ENCODE measurements at regions not wholly inside any gene's neighbourhood (a gene's known extent, or its start where the extent isn't known, plus 50 kb on each side); places are given as distances from the start of the nearest gene placed in this dataset.

GRCh38 chr16:63749276-63749675 is 1372.6 kb downstream of the CDH11 start:
- Histone ChIP-seq H2AFZ (ENCODE audit: control insufficient read depth, low read depth, low read length) (no peak overlapping the region), H3K9me3 (replicated peaks; ENCODE audit: control insufficient read depth, insufficient read depth, low read length) (no peaks in the 10 kb centered on the region), H3K9ac (ENCODE audit: control insufficient read depth, insufficient read depth, low read length) (no peak overlapping the region), H3K4me3 (no peak overlapping the region), H3K36me3 (ENCODE audit: control insufficient read depth in 2 of 2, insufficient read depth in 2 of 2, low read length in 1 of 2) (no peaks in the 10 kb centered on the region), H3K4me2 (ENCODE audit: control insufficient read depth, insufficient read depth) (no peak overlapping the region), H3K27ac (ENCODE audit: control insufficient read depth, insufficient read depth) (no peak overlapping the region), H4K20me1 (ENCODE audit: control insufficient read depth, insufficient read depth) (no peaks in the 10 kb centered on the region), H3K79me2 (ENCODE audit: control insufficient read depth, insufficient read depth, low read length) (no peaks in the 10 kb centered on the region), H3K4me1 (ENCODE audit: control insufficient read depth, insufficient read depth, low read length) (no peaks in the 10 kb centered on the region), H3K27me3 (replicated peaks in 1 of 2; ENCODE audit: control insufficient read depth in 2 of 2, insufficient read depth in 2 of 2, low read length in 1 of 2) (no peaks in the 10 kb centered on the region)
- DNase-seq (ENCODE audit: low read depth, low spot score) = no peak
- ChIA-PET CTCF (no interaction called here), POLR2A (no interaction called here), SMC1A (ENCODE audit: uncharacterized antibody, unreplicated experiment) (no interaction called here), RAD21 (ENCODE audit: unreplicated experiment) (no interaction called here)
- BruUV-seq (replicated peaks) = no TSS peak
- no peak for FAIRE-seq
- ATAC-seq = no peak
- in situ Hi-C loops (cut with MboI) = no loop called here
- intact Hi-C loops (cut with micrococcal nuclease; ENCODE audit: unreplicated experiment) = no loop called here
- no peak for TF ChIP-seq RCOR1 (conservative IDR thresholded peaks at IDR 0.05; ENCODE audit: low read depth, low read length)
- no peak for TF ChIP-seq RELA (IDR thresholded peaks at IDR 0.05; ENCODE audit: borderline replicate concordance, partially characterized antibody)
- no peak for TF ChIP-seq JUNB (IDR thresholded peaks at IDR 0.05)
- no peak for TF ChIP-seq PAX8 (IDR thresholded peaks at IDR 0.05)
- TF ChIP-seq SIX5 (IDR thresholded peaks at IDR 0.05; ENCODE audit: low read depth, low read length, severe bottlenecking) = no peak
- TF ChIP-seq SMAD1 (IDR thresholded peaks at IDR 0.05; ENCODE audit: low read depth, partially characterized antibody) = no peak
- TF ChIP-seq JUND (IDR thresholded peaks at IDR 0.05; ENCODE audit: low read depth, low read length) = no peak
- TF ChIP-seq FOXM1 (IDR thresholded peaks at IDR 0.05; ENCODE audit: low read depth, low read length) = no peak
- no peak for TF ChIP-seq EGR1 (IDR thresholded peaks at IDR 0.05; ENCODE audit: borderline replicate concordance in 1 of 2, low read depth in 2 of 2, low read length in 2 of 2)
- no peak for TF ChIP-seq EZH2 (IDR thresholded peaks at IDR 0.05; ENCODE audit: borderline replicate concordance, control insufficient read depth, low read depth, low read length)
- TF ChIP-seq EED (IDR thresholded peaks at IDR 0.05; ENCODE audit: low read depth) = no peak
- TF ChIP-seq MLLT1 (IDR thresholded peaks at IDR 0.05) = no peak
- TF ChIP-seq BHLHE40 (IDR thresholded peaks at IDR 0.05; ENCODE audit: borderline replicate concordance in 1 of 2, low read depth in 2 of 2, low read length in 1 of 2) = no peak
- TF ChIP-seq DPF2 (IDR thresholded peaks at IDR 0.05) = no peak
- TF ChIP-seq TCF12 (IDR thresholded peaks at IDR 0.05; ENCODE audit: low read depth, low read length) = no peak
- no peak for TF ChIP-seq SUZ12 (IDR thresholded peaks at IDR 0.05; ENCODE audit: unreplicated experiment)
- no peak for TF ChIP-seq IRF4 (IDR thresholded peaks at IDR 0.05; ENCODE audit: low read depth, low read length)
- TF ChIP-seq, protein P1, sequence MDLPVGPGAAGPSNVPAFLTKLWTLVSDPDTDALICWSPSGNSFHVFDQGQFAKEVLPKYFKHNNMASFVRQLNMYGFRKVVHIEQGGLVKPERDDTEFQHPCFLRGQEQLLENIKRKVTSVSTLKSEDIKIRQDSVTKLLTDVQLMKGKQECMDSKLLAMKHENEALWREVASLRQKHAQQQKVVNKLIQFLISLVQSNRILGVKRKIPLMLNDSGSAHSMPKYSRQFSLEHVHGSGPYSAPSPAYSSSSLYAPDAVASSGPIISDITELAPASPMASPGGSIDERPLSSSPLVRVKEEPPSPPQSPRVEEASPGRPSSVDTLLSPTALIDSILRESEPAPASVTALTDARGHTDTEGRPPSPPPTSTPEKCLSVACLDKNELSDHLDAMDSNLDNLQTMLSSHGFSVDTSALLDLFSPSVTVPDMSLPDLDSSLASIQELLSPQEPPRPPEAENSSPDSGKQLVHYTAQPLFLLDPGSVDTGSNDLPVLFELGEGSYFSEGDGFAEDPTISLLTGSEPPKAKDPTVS (IDR thresholded peaks at IDR 0.05; ENCODE audit: low read depth, low read length) = no peak
- no peak for TF ChIP-seq POLR2AphosphoS2 (IDR thresholded peaks at IDR 0.05; ENCODE audit: low read depth, low read length)
